ENCODE measurements at regions not wholly inside any gene's neighbourhood (a gene's known extent, or its start where the extent isn't known, plus 50 kb on each side); places are given as distances from the start of the nearest gene placed in this dataset.

GRCh38 chr4:120198411-120198810 lies 131.8 kb upstream of the MAD2L1 start:
- TF ChIP-seq POLR2A (IDR thresholded peaks at IDR 0.05; ENCODE audit: low read depth, low read length) (no peak), CTCF (conservative IDR thresholded peaks at IDR 0.05; ENCODE audit: low read depth, low read length) (no peak), RFX5 (IDR thresholded peaks at IDR 0.05; ENCODE audit: low read depth, low read length) (no peak), USF2 (IDR thresholded peaks at IDR 0.05; ENCODE audit: low read depth, low read length) (no peak), ELK1 (IDR thresholded peaks at IDR 0.05; ENCODE audit: borderline replicate concordance, low read depth, low read length) (no peak), RAD21 (IDR thresholded peaks at IDR 0.05; ENCODE audit: low read length) (no peak), CEBPB (IDR thresholded peaks at IDR 0.05; ENCODE audit: low read depth, low read length) (no peak), MAFK (IDR thresholded peaks at IDR 0.05; ENCODE audit: low read depth, low read length) (no peak)

Measured in IMR-90 (cell line).